Right ventricle myocardium inferior (tissue), 1 donor: ENCODE measurements at regions not wholly inside any gene's neighbourhood (a gene's known extent, or its start where the extent isn't known, plus 50 kb on each side); places are given as distances from the start of the nearest gene placed in this dataset.
"Not testable (repeated sequence)": the region's sequence is repeated elsewhere in the genome, so short reads cannot be mapped to it uniquely, and the experiment has no call there.

Experiments
- ATAC-seq: fragments of 200-7000 bp; cut with Tn5 transposase; one replicate; pipeline ENCODE4 v1.9.1; 2020; ENCODE audit warnings: mild to moderate bottlenecking, moderate library complexity
- DNase-seq: peaks from one replicate; pipeline ENCODE4 v3.0.0; 2021; ENCODE audit errors: missing footprints
- intact Hi-C: fragments of 100-400 bp; cut with DNase I; formaldehyde crosslinking; loops from one replicate; pipeline ENCODE4 v1.11.0; 2022
- donor health status: DM: no; HTN: yes; CAD: no; lungs with severe emphysema.

DNA sequence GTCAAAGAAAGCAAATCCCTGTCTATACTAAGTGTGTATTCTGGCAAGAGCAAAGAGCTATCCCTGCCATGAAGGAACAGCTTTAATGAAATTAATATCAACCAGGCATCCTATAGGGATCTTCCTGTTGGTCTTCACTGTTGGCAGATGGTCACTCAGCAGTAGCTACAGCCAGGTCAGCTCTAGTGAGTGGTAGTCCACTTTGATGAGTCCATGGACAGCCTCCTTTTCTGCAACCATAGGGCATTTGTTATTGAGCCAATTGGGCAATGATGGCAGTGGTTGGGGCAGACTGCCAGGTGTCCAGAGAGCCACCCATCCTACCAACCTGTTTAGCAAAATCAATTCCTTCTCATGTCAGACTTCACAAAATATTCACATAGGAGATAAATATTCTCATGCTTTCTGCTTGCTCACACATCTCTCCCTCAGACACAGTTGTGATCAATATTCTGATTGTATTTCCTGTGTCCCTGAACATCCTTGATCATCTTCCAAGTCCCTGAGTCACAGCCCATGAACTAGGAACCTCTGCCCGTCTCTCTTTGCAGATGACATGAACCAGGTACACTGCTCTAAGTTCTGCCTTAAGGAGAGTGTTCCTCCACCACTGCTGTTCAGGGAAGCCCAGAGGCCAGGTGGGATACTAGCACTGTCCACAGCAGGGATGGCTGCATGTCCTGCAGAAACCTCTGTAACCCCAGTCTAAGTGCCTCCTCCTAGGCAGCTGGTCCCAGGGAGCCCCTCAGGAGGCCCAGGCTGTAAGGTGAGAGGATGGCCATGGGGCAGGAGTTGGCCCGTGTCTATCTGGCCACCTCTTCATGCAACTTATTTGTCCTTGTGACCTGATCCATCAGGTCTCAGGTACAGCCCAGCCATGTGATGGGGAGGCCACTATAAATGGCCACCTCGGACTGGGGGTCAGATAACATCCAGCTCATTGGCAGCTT is 74.2 kb upstream of the IGLL5 start:
- no peak for DNase-seq
- no peak for ATAC-seq
- intact Hi-C loops = no loop called here

- intact Hi-C loops = no loop called here
Observed at GRCh38 chr22:22814666-22815396, 72.8 kb upstream of the IGLL5 start.

DNA sequence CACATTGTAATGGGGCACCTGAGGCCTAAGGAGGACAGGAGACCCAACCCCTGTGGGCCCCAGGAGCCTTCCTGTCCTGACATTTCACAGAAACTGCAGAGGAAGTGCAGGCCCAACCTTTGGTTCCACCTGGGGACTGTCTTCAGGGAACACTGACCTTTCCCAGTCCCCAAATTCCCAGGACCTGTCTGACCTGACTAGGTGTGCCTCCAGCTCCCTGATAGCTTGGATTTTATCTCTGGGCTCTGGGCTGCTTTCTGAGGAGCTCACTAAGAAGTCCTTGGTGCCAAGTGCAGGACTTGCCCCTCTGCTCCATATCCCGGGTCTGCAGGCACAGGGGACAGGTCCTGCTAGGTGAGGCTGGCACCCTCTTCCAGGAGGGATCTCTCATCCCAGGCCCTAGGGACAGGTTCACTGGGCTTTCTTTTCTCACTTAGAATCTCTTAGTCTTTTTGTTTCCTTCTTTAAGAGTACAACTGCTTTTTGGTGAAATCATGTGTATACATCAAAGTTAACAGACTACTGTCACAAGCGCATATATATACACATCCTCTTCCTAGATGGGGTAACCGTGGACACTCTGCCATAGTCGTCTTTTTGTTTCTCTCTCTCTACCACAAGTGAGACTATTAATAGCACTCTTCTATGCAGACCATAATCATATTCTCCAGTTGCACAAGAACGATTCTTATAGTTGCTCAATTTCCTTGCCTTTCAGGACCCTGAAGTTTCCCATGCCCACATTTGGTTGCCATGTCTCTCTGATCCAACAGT is 72.0 kb upstream of the IGLL5 start:
- DNase-seq (no peak), ATAC-seq (no peak)
- intact Hi-C loops = no loop called here

More at GRCh38 chr22:22814666-22815396, 72.8 kb upstream of the IGLL5 start:
- ATAC-seq = no peak
- DNase-seq = no peak

GRCh38 chr22:22816171-22816514 is 71.5 kb upstream of the IGLL5 start:
- no peak for DNase-seq
- intact Hi-C loops = no loop called here
- ATAC-seq = no peak

GRCh38 chr22:22816766-22817410 is 70.7 kb upstream of the IGLL5 start:
- intact Hi-C loops = no loop called here
- no peak for DNase-seq
- no peak for ATAC-seq

- no peak for DNase-seq
- no peak for ATAC-seq
- intact Hi-C loops = no loop called here
Observed at GRCh38 chr22:22817468-22818201, 70.0 kb upstream of the IGLL5 start.

DNA sequence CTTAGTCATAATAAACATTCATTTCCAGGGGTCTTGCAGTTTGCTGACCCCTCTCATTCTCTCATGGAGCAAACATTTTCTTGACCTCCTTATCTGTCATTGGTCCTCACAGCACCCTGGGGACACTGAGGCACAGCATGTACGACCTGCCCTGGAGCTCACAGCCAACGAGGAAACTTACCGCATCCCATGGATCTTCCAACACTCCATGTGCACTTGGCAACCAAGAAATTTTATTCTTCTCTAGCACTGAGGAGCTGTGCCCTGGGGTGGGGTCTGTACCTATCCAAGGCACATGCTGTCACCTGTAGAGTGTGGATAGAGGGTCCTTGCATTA is 69.4 kb upstream of the IGLL5 start:
- no peak for DNase-seq
- intact Hi-C loops = no loop called here
- ATAC-seq = no peak

DNA sequence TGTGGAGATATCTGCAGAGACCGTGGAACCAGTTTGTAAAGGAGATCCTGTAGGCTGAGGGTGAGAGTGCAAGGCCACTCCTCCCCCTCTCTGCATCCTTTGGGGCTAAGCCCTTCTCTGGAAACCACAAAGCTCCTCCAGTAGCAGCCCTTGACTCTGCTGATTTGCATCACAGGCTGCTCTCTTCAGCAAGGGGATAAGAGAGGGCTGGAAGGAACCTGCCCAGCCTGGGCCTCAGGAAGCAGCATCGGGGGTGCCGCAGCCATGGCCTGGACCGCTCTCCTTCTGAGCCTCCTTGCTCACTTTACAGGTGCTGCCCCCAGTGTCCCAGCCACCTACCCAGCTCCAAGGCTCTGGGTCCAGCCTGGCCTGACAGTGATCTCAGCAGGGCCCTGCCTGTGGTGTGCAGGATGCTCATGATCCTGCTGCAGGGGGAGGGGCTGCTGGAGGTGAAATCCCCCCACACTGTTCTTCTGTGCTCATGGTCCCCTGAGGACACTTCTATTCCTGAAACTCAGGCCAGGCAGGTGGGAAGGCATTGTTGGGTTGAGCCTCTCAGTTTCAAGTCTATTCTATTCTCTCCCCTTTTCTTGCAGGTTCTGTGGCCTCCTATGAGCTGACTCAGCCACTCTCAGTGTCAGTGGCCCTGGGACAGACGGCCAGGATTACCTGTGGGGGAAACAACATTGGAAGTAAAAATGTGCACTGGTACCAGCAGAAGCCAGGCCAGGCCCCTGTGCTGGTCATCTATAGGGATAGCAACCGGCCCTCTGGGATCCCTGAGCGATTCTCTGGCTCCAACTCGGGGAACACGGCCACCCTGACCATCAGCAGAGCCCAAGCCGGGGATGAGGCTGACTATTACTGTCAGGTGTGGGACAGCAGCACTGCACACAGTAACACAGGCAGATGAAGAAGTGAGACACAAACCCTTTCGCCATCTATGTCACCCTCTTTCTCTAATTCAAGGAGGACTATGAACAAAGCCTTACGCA is 68.5 kb upstream of the IGLL5 start:
- intact Hi-C loops = no loop called here
- DNase-seq (no peak), ATAC-seq (no peak)

- DNase-seq (no peak), ATAC-seq (no peak)
- intact Hi-C loops = no loop called here
Observed at GRCh38 chr22:22820076-22820475, 67.5 kb upstream of the IGLL5 start.

DNA sequence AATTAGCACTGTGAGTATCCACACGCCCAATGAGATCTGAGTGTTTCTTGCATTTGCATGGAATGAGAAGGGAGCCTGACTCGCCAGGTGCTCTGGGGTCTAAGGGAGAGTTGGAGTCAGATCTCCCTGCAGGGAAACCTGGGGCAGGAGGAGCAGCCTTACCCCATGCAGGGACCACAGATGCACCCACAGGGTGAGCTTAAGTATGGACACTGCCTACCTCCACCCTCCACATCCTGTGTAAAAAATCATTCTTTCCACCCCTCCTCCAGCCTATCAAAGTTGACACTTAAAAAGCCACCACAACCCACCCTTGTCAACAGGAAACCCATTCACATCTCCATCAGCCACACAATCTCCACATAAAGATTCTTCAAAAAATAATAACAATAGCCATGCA is 67.0 kb upstream of the IGLL5 start:
- ATAC-seq = no peak
- DNase-seq = no peak
- intact Hi-C loops = no loop called here

GRCh38 chr22:22821340-22821739 is 66.3 kb upstream of the IGLL5 start:
- no peak for ATAC-seq
- no peak for DNase-seq
- intact Hi-C loops = no loop called here

GRCh38 chr22:22822106-22822505 is 65.5 kb upstream of the IGLL5 start:
- no peak for DNase-seq
- ATAC-seq = no peak
- intact Hi-C loops = no loop called here

DNA sequence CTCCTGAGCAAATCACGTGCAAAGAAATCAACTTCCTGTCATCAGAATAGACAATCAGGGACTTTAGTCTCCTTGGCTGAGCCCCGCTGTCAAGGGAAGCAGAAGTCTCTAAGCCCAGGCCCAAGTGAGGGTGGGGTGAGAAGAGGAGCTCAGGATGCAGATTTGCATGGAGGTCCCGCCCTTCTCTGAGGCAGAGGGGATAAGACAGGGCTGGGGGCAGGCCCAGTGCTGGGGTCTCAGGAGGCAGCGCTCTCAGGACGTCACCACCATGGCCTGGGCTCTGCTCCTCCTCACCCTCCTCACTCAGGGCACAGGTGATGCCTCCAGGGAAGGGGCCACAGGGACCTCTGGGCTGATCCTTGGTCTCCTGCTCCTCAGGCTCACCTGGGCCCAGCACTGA is 65.1 kb upstream of the IGLL5 start:
- DNase-seq, intact Hi-C loops, ATAC-seq: not testable (repeated sequence)

- DNase-seq (no peak), ATAC-seq (no peak)
- intact Hi-C loops = no loop called here
Observed at GRCh38 chr22:22823131-22823810, 64.3 kb upstream of the IGLL5 start.

DNA sequence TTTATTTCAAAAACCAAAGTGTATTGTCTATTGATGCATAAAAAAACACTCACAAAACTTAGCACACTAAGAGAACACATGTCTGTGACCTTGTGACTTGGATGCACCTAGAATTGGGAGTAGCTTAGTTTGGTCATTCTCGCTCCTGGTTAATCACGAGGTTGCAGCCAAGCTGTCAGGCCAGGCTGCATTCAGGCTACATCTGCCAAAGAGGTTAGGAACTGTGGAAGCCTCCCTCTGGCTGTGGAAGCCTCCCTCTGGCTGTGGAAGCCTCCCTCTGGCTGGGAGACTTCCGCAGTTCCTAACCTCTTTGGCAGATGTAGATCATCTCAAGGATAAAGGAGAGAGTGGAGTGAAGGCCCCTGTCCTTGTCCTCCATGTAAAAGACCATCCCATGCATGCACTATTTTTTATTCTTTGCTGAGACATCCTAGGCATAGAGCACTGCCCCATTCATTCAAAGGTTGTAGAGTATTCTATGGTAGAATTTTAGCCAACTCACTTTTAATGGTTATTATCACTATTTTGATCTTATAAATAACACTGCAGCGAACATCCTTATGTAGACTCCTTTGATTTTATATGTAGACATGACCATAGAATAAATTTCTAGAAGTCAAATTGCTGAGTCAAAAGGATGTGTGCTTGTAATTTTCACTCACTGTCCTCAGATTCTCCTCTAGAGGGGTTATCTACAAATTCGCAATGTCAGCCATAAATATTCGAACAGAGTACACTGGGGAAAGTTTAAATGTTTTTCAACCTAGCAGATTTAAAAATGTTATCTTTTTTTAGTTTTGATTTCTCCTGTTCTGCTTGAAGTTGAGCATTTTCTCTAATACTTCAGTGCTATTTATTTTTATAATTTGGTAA is 63.0 kb upstream of the IGLL5 start:
- ATAC-seq = no peak
- intact Hi-C loops = no loop called here
- DNase-seq = no peak

GRCh38 chr22:22825213-22825593 is 62.4 kb upstream of the IGLL5 start:
- ATAC-seq = no peak
- no peak for DNase-seq
- intact Hi-C loops = no loop called here
